ENCODE measurements at regions not wholly inside any gene's neighbourhood (a gene's known extent, or its start where the extent isn't known, plus 50 kb on each side); places are given as distances from the start of the nearest gene placed in this dataset.

DNA sequence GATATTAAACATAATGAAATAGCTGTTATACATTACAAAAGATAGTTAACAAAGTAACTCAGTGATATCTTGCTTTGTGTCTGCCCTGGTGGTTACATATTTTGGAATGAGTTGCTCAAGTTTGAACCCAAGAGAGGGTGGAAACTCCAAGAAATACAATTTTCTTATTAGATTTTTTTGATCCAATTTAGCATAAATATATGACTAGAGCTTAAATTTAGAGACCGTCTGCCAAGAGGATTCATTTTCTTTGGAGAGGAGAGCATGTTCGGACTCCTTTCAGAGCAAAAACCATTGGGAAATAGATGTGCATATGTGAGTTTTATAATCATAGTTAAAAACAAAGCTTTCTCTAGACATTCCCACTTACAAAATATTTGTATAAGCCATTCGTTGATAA lies 353.4 kb downstream of the EPM2A start:
- Mint-ChIP-seq H3K4me1 (peaks cover 8% of the 10 kb centered on the region), H3K27ac (no peak overlapping the region), H3K36me3 (no peaks in the 10 kb centered on the region), H3K27me3 (ENCODE audit: low read depth) (no peaks in the 10 kb centered on the region), H3K4me3 (no peak overlapping the region), H3K9me3 (peaks cover 8% of the 10 kb centered on the region)
- DNase-seq (ENCODE audit: low spot score in 2 of 2, unreplicated experiment in 2 of 2), result no peak
- TF ChIP-seq, protein P1, sequence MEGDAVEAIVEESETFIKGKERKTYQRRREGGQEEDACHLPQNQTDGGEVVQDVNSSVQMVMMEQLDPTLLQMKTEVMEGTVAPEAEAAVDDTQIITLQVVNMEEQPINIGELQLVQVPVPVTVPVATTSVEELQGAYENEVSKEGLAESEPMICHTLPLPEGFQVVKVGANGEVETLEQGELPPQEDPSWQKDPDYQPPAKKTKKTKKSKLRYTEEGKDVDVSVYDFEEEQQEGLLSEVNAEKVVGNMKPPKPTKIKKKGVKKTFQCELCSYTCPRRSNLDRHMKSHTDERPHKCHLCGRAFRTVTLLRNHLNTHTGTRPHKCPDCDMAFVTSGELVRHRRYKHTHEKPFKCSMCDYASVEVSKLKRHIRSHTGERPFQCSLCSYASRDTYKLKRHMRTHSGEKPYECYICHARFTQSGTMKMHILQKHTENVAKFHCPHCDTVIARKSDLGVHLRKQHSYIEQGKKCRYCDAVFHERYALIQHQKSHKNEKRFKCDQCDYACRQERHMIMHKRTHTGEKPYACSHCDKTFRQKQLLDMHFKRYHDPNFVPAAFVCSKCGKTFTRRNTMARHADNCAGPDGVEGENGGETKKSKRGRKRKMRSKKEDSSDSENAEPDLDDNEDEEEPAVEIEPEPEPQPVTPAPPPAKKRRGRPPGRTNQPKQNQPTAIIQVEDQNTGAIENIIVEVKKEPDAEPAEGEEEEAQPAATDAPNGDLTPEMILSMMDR (IDR thresholded peaks at IDR 0.05; ENCODE audit: unreplicated experiment), result no peak

DNA sequence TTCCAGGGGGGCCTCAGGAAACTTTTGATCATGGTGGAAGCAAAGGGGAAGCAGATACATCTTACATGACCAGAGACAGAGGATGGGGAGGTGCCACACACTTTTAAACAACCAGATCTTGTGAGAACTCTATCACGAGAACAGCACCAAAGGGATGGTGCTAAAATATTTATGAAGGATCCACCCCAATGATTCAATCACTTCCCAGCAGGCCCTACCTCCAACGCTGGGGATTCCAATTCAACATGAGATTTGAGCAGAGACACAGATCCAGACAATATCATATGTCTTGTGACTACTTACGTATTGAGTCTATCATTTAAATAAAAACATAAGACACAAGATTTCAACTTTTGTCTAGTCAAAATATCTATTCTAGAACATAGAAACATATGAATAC lies 351.9 kb downstream of the EPM2A start:
- TF ChIP-seq, protein P1 (IDR thresholded peaks at IDR 0.05; ENCODE audit: unreplicated experiment), result no peak
- no peak overlapping the region for H3K4me3 Mint-ChIP-seq
- no peak overlapping the region for H3K27ac Mint-ChIP-seq
- DNase-seq (ENCODE audit: low spot score in 2 of 2, unreplicated experiment in 2 of 2), result no peak
- H3K36me3 Mint-ChIP-seq, result no peaks in the 10 kb centered on the region
- no peaks in the 10 kb centered on the region for H3K27me3 Mint-ChIP-seq (ENCODE audit: low read depth)
- peaks cover 8% of the 10 kb centered on the region for H3K4me1 Mint-ChIP-seq
- H3K9me3 Mint-ChIP-seq, result no peaks in the 10 kb centered on the region

DNA sequence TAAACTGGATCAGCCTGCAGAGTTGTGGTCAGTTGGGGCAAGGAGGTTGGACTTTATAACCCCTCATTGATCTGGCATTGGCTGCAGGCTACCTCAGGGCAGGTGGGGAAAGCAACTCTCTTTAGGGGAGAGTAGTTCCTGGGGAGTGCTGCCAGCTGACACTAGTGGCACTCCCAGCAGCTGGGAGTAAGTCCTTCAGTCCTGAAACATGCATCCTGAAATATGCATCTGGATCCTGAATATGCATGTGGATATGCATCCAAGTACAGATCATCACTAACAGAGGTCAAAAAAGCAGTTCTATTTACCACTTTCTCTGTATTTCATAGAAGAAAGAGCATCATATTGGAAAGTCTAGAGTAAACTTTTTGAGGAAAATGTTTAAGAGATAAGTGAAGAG lies 350.8 kb downstream of the EPM2A start:
- DNase-seq (ENCODE audit: low spot score in 2 of 2, unreplicated experiment in 2 of 2), result no peak
- Mint-ChIP-seq H3K4me3 (no peak overlapping the region), H3K27ac (no peak overlapping the region), H3K9me3 (peaks cover 2% of the 10 kb centered on the region), H3K4me1 (peaks cover 8% of the 10 kb centered on the region), H3K27me3 (ENCODE audit: low read depth) (no peaks in the 10 kb centered on the region), H3K36me3 (no peaks in the 10 kb centered on the region)
- TF ChIP-seq, protein P1 (IDR thresholded peaks at IDR 0.05; ENCODE audit: unreplicated experiment), result no peak

DNA sequence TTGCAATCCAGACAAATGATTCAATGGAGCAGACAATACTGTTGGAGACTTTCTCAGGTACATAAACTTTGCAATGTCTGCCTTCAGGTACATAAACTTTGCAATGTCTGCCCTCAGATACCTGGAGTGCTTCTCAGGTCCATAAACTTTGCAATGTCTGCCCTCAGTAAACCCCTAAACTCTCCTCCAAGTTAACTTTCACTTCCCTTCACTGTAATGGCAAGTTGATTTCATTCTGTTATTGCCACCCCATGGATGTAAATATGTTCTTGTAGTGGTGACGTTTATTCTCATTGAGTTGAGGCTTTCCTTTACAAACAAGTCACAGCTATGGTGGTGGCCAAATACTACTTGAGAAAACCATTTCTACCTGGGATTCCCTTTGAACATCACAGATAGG lies 338.8 kb downstream of the EPM2A start:
- H3K9me3 Mint-ChIP-seq, result peaks cover 5% of the 10 kb centered on the region
- H3K27me3 Mint-ChIP-seq (ENCODE audit: low read depth), result no peaks in the 10 kb centered on the region
- DNase-seq (ENCODE audit: low spot score in 2 of 2, unreplicated experiment in 2 of 2), result no peak
- H3K27ac Mint-ChIP-seq, result no peak overlapping the region
- TF ChIP-seq, protein P1 (IDR thresholded peaks at IDR 0.05; ENCODE audit: unreplicated experiment), result no peak
- H3K36me3 Mint-ChIP-seq, result no peaks in the 10 kb centered on the region
- no peak overlapping the region for H3K4me3 Mint-ChIP-seq
- H3K4me1 Mint-ChIP-seq, result no peaks in the 10 kb centered on the region

DNA sequence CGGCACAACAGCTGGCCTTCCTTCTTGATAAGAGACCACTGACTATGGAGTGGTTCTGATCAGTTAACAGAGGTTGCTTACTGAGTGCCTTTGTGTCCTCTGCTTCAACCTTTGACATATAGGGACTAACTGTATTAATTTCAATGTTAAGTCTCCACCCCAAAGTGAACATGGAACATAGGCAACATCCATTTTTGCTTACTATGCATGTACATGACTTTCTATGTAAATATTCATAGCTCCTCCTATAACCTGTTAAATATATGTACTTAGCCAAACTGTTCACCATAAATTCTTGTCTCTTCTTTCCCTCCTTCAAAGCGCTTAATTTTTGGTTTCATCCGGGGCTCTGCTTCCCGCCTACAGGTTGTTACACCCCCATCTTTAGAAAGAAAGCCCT lies 334.8 kb downstream of the EPM2A start:
- no peak overlapping the region for H3K27ac Mint-ChIP-seq
- no peaks in the 10 kb centered on the region for H3K27me3 Mint-ChIP-seq (ENCODE audit: low read depth)
- no peaks in the 10 kb centered on the region for H3K4me1 Mint-ChIP-seq
- no peak for DNase-seq (ENCODE audit: low spot score in 2 of 2, unreplicated experiment in 2 of 2)
- TF ChIP-seq, protein P1 (IDR thresholded peaks at IDR 0.05; ENCODE audit: unreplicated experiment), result no peak
- H3K9me3 Mint-ChIP-seq, result peaks cover 8% of the 10 kb centered on the region
- H3K36me3 Mint-ChIP-seq, result no peaks in the 10 kb centered on the region
- no peak overlapping the region for H3K4me3 Mint-ChIP-seq

DNA sequence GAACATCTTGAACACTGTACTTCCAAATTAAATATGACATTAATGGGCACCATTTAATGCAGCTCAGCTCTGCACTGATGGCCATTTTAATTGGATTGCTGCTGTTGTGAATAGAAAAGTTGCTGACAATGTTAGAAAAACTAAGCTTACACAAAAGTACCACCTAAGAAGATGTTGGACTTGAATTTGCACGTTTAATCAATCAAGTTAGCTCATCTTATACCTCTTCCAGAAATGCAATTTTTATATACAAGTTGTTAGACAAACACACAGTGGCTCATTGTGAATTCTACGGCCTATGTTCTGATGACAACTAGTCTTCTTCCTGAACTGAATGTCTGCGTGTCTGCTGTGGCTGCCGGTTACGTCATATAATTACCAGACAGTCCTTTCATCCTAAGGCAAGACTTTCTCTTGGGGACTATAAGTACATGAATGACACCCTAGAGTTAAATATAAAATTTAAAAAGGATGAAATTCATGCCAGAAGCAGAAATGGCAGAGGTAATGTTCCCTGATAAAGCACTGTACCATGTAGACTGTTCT lies 330.2 kb downstream of the EPM2A start:
- peaks cover 8% of the 10 kb centered on the region for H3K9me3 Mint-ChIP-seq
- H3K36me3 Mint-ChIP-seq, result no peaks in the 10 kb centered on the region
- H3K4me3 Mint-ChIP-seq, result no peak overlapping the region
- no peak for DNase-seq (ENCODE audit: low spot score in 2 of 2, unreplicated experiment in 2 of 2)
- H3K4me1 Mint-ChIP-seq, result peaks cover 9% of the 10 kb centered on the region
- no peak overlapping the region for H3K27ac Mint-ChIP-seq
- TF ChIP-seq, protein P1 (IDR thresholded peaks at IDR 0.05; ENCODE audit: unreplicated experiment), result no peak
- H3K27me3 Mint-ChIP-seq (ENCODE audit: low read depth), result no peaks in the 10 kb centered on the region
